K562 (cell line): ENCODE measurements at regions not wholly inside any gene's neighbourhood (a gene's known extent, or its start where the extent isn't known, plus 50 kb on each side); places are given as distances from the start of the nearest gene placed in this dataset.

Source experiments
- ATAC-seq: fragments of 200-7000 bp; cut with Tn5 transposase; 3 replicates; pipeline ENCODE4 v1.9.1; 2020; ENCODE audit warnings: moderate library complexity
- BruUV-seq: library from RNA; stranded (reverse); fragments of 400-500 nt; replicated peaks from 2 replicates; lab custom pipeline; 2021; lab: Mats Ljungman, UMichigan
- CTCF ChIA-PET: fragments of 300-600 bp; formaldehyde crosslinking; extraction: SDS; loops from one replicate; lab custom pipeline; 2021; ENCODE audit warnings: low intra/inter-chr PET ratio; lab: Yijun Ruan, JAX
- POLR2A ChIA-PET: fragments of 300-600, 350-650 bp; sonication (Branson Sonifier 250); formaldehyde crosslinking; extraction: SDS; loops from one replicate; lab custom pipeline; 2021; ENCODE audit warnings: antibody characterized with exemption, inconsistent platforms; lab: Yijun Ruan, JAX
- DNase-seq, 4 experiments: peaks; one replicate each; pipeline versions ENCODE4 v3.0.0 to v3.0.0-alpha.2; 2011 to 2018; ENCODE audit warnings: low spot score in 3 of 4, mixed read lengths in 3 of 4; ENCODE audit errors: extremely low read depth in 1 of 4
- FAIRE-seq: peaks from 2 replicates; lab custom pipeline; 2011; peaks lifted over from hg19 to GRCh38; lab: Jason Lieb, UNC
- H2AFZ ChIP-seq: 2 replicates; pipeline ENCODE4 v1.6.0; 2011; ENCODE audit warnings: low read depth, low read length, control low read depth, inconsistent platforms
- H3K27ac ChIP-seq: fragments of 200-600 bp; 3 replicates; pipeline ENCODE4 v1.8.0; 2011; ENCODE audit warnings: low read depth, mild to moderate bottlenecking, control low read depth, inconsistent platforms, low read length, moderate library complexity, mixed read lengths; ENCODE audit errors: extremely low read depth
- H3K27me3 ChIP-seq, 2 experiments: fragments of 300-600 bp in 1 of 2; 2 replicates in 1 of 2; 3 replicates in 1 of 2; pipeline versions ENCODE4 v1.6.0 to v1.8.0; 2011; ENCODE audit warnings: inconsistent platforms in 2 of 2, low read length in 2 of 2, mild to moderate bottlenecking in 1 of 2, mixed read lengths in 1 of 2, moderate library complexity in 1 of 2; ENCODE audit not compliant: control insufficient read depth in 2 of 2, insufficient read depth in 2 of 2
- H3K36me3 ChIP-seq: fragments of 300-600 bp; 3 replicates; pipeline ENCODE4 v1.8.0; 2011; ENCODE audit warnings: mild to moderate bottlenecking, low read length, inconsistent platforms; ENCODE audit not compliant: control insufficient read depth, insufficient read depth
- H3K4me1 ChIP-seq, 2 experiments: fragments of 200-600 bp in 1 of 2; replicated peaks in 1 of 2; 2 replicates in 1 of 2; 3 replicates in 1 of 2; pipeline versions ENCODE4 v1.5.1 to v1.8.0; 2011; ENCODE audit warnings: inconsistent platforms in 2 of 2, low read length in 2 of 2, mild to moderate bottlenecking in 1 of 2, mixed read lengths in 1 of 2, moderate library complexity in 1 of 2; ENCODE audit not compliant: control insufficient read depth in 2 of 2, insufficient read depth in 2 of 2
- H3K4me2 ChIP-seq: 2 replicates; pipeline ENCODE4 v1.6.1; 2011; ENCODE audit warnings: low read length, control low read depth, inconsistent platforms, mixed read lengths; ENCODE audit not compliant: insufficient read depth
- H3K4me3 ChIP-seq: fragments of 200-600 bp; sonication (generic), shearing (Covaris generic); 2 replicates; pipeline ENCODE4 v1.5.1; 2016; ENCODE audit warnings: control low read depth, inconsistent platforms
- H3K79me2 ChIP-seq: fragments of 200-600 bp; 3 replicates; pipeline ENCODE4 v1.8.0; 2011; ENCODE audit warnings: low read length, inconsistent platforms; ENCODE audit not compliant: control insufficient read depth, insufficient read depth
- H3K9ac ChIP-seq, 2 experiments: 2 replicates each; pipeline versions ENCODE4 v1.6.0 to v1.6.1; 2011; ENCODE audit warnings: low read depth in 2 of 2, low read length in 2 of 2, control low read depth in 1 of 2, inconsistent platforms in 1 of 2, mild to moderate bottlenecking in 1 of 2, mixed read lengths in 1 of 2; ENCODE audit not compliant: insufficient read depth in 1 of 2
- H3K9me1 ChIP-seq: one replicate; pipeline ENCODE4 v1.6.0; 2011; ENCODE audit warnings: inconsistent platforms, mild to moderate bottlenecking, low read length, moderate library complexity; ENCODE audit not compliant: control insufficient read depth, insufficient read depth
- H3K9me3 ChIP-seq: replicated peaks from 2 replicates; pipeline ENCODE4 v1.5.1; 2011; ENCODE audit warnings: low read depth, low read length, inconsistent platforms; ENCODE audit not compliant: control insufficient read depth, insufficient read depth
- H4K20me1 ChIP-seq: replicated peaks from 2 replicates; pipeline ENCODE4 v1.6.1; 2011; ENCODE audit warnings: low read length, inconsistent platforms, mixed read lengths; ENCODE audit not compliant: control insufficient read depth, insufficient read depth
- GATAD2A ChIP-seq: fragments of 450-650 bp; IDR thresholded peaks from 2 replicates; pipeline ENCODE4 v1.6.1; 2017
- PML ChIP-seq: IDR thresholded peaks from 2 replicates; pipeline ENCODE4 v1.6.1; 2012; ENCODE audit warnings: low read length, inconsistent platforms
- SLC30A9 ChIP-seq: fragments of 250-450 bp; sonication (Bioruptor Pico); IDR thresholded peaks from 2 replicates; pipeline ENCODE4 v1.8.0; 2022; ENCODE audit warnings: mild to moderate bottlenecking, moderate library complexity
- TAL1 ChIP-seq: fragments of 450-650 bp; IDR thresholded peaks from 2 replicates; pipeline ENCODE4 v1.6.1; 2016; ENCODE audit warnings: mild to moderate bottlenecking
- ZNF184 ChIP-seq: sonication (generic); formaldehyde crosslinking; IDR thresholded peaks from 2 replicates; pipeline ENCODE4 v1.5.0; 2020; ENCODE audit warnings: missing genetic modification reagents
- WGBS: fragments of 100-300 bp; shearing (Covaris generic); methylation state at CpG from one replicate; pipeline ENCODE4 v1.1.6; 2016; ENCODE audit warnings: low coverage, mixed read lengths; ENCODE audit not compliant: insufficient coverage; ENCODE audit errors: missing lambda C conversion rate; 5-methylcytosine and 5-hydroxymethylcytosine counted together
- in situ Hi-C: fragments of 300-500 bp; cut with MboI; formaldehyde crosslinking; loops from 4 replicates; pipeline ENCODE4 v1.15.0; 2018; ENCODE audit warnings: inconsistent platforms, mixed read lengths
- intact Hi-C: fragments of 100-400 bp; cut with micrococcal nuclease; formaldehyde crosslinking; loops from 2 replicates; pipeline ENCODE4 v1.14.2; 2022
- TF ChIP-seq, protein P1 (sequence below), 2 experiments: fragments of 450-650 bp in 1 of 2; sonication (generic) in 1 of 2; formaldehyde crosslinking in 1 of 2; IDR thresholded peaks; 2 replicates each; pipeline versions ENCODE4 v1.7.1 to v1.9.0; 2016 to 2022; ENCODE audit warnings: inconsistent platforms in 1 of 2, mild to moderate bottlenecking in 1 of 2, missing genetic modification reagents in 1 of 2
- TF ChIP-seq, protein P2 (sequence below): sonication (generic); formaldehyde crosslinking; IDR thresholded peaks from 2 replicates; pipeline ENCODE4 v1.9.0; 2022; ENCODE audit warnings: mild to moderate bottlenecking, missing genetic modification reagents

DNA sequence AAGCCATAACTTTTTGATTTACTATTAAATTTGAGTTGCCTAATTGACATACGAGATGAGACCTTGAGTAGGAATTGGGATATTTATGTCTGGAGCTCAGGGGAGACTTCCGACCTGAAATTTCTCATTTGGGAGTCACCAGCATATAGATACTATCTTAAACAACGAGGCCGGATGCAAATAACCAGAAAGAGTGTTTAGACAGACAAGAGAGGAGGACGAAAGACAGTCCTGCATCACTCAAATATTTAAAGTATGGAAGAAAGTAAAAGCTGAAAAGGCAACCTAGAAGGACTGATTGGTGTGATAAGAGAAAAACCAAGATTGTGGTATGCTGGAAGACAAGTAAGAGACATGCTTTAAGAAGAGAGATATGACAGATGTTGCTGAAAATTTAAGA lies 675.0 kb upstream of the NUDT12 start:
- ATAC-seq (no peak), FAIRE-seq (no peak), DNase-seq (no peak)
- ChIA-PET CTCF (no interaction called here), POLR2A (no interaction called here)
- Histone ChIP-seq H3K9ac (no peak overlapping the region), H3K9me3 (no peaks in the 10 kb centered on the region), H3K27me3 (no peaks in the 10 kb centered on the region), H3K9me1 (no peaks in the 10 kb centered on the region), H3K27ac (no peak overlapping the region), H4K20me1 (no peaks in the 10 kb centered on the region), H3K4me2 (no peak overlapping the region), H2AFZ (no peak overlapping the region), H3K4me3 (no peak overlapping the region), H3K36me3 (no peaks in the 10 kb centered on the region), H3K4me1 (no peaks in the 10 kb centered on the region), H3K79me2 (no peaks in the 10 kb centered on the region)
- BruUV-seq, result no TSS peak
- TF ChIP-seq PML, result no peak
- TF ChIP-seq, protein P1, sequence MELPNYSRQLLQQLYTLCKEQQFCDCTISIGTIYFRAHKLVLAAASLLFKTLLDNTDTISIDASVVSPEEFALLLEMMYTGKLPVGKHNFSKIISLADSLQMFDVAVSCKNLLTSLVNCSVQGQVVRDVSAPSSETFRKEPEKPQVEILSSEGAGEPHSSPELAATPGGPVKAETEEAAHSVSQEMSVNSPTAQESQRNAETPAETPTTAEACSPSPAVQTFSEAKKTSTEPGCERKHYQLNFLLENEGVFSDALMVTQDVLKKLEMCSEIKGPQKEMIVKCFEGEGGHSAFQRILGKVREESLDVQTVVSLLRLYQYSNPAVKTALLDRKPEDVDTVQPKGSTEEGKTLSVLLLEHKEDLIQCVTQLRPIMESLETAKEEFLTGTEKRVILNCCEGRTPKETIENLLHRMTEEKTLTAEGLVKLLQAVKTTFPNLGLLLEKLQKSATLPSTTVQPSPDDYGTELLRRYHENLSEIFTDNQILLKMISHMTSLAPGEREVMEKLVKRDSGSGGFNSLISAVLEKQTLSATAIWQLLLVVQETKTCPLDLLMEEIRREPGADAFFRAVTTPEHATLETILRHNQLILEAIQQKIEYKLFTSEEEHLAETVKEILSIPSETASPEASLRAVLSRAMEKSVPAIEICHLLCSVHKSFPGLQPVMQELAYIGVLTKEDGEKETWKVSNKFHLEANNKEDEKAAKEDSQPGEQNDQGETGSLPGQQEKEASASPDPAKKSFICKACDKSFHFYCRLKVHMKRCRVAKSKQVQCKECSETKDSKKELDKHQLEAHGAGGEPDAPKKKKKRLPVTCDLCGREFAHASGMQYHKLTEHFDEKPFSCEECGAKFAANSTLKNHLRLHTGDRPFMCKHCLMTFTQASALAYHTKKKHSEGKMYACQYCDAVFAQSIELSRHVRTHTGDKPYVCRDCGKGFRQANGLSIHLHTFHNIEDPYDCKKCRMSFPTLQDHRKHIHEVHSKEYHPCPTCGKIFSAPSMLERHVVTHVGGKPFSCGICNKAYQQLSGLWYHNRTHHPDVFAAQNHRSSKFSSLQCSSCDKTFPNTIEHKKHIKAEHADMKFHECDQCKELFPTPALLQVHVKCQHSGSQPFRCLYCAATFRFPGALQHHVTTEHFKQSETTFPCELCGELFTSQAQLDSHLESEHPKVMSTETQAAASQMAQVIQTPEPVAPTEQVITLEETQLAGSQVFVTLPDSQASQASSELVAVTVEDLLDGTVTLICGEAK (IDR thresholded peaks at IDR 0.05), result no peak
- TF ChIP-seq, protein P1 (CRISPR knock-in tag; IDR thresholded peaks at IDR 0.05), result no peak
- TF ChIP-seq ZNF184 (CRISPR knock-in tag), result no peak
- TF ChIP-seq SLC30A9, result no peak
- TF ChIP-seq GATAD2A, result no peak
- no peak for TF ChIP-seq TAL1
- TF ChIP-seq, protein P2, sequence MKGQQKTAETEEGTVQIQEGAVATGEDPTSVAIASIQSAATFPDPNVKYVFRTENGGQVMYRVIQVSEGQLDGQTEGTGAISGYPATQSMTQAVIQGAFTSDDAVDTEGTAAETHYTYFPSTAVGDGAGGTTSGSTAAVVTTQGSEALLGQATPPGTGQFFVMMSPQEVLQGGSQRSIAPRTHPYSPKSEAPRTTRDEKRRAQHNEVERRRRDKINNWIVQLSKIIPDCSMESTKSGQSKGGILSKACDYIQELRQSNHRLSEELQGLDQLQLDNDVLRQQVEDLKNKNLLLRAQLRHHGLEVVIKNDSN (CRISPR knock-in tag), result no peak
- intact Hi-C loops (no loop called here), in situ Hi-C loops (no loop called here)
- WGBS, result 3% methylated on average over 5 of the region's 5 CpGs
